SIG-M5 (cell line): ENCODE measurements at regions not wholly inside any gene's neighbourhood (a gene's known extent, or its start where the extent isn't known, plus 50 kb on each side); places are given as distances from the start of the nearest gene placed in this dataset.

Experiments
- DNase-seq: peaks from one replicate; lab custom pipeline; 2025; lab: John Stamatoyannopoulos, UW

DNA sequence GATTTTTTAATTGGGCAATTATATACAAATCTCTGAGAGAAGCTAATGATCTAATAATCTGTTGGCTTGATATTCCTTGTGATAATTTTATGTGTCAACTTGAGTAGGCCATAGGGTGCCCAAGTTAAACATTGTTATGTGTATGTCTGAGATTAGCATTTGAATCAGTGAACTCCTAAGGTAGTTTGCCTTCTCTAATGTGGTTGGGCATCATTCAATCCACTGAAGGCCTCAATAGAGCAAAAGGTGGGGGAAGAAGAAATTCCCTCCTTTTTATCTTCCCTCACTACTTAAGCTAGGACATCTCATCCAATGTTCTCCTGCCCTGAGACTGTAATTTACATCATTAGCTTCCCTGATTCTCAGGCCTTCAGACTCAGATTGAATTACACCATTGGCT lies 394.5 kb downstream of the LMO4 start:
- no peak for DNase-seq

GRCh38 chr1:87728169-87728568 lies 399.5 kb downstream of the LMO4 start:
- DNase-seq, result no peak

DNA sequence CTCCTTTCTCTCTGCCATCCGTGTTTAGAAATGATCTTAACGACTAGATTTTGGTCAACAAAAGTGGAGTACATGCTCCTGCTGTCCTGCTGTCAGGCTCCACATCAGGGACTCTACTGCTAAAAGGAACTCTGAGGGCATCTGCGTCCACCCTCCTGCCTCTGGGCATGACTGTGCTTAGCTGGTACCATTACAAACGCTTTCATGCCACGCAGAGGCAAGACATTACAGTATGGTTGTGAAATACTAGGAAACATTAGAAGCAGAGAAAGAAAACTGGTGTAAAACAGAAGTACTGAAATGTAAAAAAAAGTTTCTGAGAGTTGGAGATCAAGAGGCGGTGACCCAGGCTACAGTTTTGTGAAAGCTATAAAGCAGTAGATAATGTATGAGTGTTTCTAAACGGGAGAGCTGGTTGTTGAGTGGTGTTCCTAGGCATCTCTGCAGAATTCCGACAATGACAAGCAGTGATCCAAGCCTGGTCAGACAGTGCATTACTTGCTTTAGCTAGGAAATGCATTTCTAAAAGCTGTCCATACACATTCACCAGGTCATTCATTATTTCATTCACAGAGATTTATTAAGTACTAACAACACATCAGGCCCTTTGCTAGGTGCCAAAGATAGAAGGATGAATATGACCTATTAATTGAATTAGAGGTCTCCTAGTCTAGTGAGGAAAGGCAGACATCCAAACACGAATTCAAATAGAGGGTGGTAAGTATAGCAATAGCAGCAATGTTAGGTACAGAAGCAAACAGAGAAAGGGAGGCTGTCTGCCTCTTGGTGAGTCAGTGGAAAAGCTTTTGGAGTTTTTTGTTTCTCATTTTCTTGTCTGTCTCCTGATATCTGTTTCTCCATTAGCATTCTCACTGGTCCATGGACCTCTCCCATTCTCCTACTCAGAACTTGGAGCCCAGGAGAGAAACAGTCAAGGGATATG lies 401.9 kb downstream of the LMO4 start:
- DNase-seq, result no peak

GRCh38 chr1:87733386-87733785 lies 404.7 kb downstream of the LMO4 start:
- no peak for DNase-seq

- no peak for DNase-seq
These were observed 407.1 kb downstream of the LMO4 start for GRCh38 chr1:87735750-87736149.

GRCh38 chr1:87739141-87739540 lies 410.5 kb downstream of the LMO4 start:
- DNase-seq, result no peak

DNA sequence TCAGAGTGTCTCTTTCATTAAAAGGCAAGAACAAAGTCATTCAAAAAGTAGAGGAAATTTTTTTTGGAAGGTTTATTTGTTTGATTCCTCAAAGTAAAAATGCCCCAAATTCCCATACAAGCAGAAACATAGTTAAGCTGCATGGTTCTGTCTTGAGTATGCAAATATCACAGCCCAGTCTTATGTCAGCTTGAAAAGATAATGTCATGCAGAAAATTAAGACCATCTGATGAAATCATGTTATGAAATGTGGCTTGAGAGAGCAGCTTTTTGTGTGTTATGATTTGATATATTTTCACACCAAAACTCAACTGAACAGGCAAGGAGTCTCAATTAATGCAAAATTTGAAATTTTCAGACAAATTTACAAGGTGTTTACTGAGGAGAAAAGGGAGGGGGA lies 411.0 kb downstream of the LMO4 start:
- no peak for DNase-seq

GRCh38 chr1:87743256-87743655 lies 414.6 kb downstream of the LMO4 start:
- no peak for DNase-seq

- DNase-seq, result no peak
These were observed 415.4 kb downstream of the LMO4 start for GRCh38 chr1:87744056-87744455.

GRCh38 chr1:87744763-87745162 lies 416.1 kb downstream of the LMO4 start:
- no peak for DNase-seq

GRCh38 chr1:87753366-87753765 lies 424.7 kb downstream of the LMO4 start:
- no peak for DNase-seq

- DNase-seq, result no peak
These were observed 425.5 kb downstream of the LMO4 start for GRCh38 chr1:87754139-87754538.

DNA sequence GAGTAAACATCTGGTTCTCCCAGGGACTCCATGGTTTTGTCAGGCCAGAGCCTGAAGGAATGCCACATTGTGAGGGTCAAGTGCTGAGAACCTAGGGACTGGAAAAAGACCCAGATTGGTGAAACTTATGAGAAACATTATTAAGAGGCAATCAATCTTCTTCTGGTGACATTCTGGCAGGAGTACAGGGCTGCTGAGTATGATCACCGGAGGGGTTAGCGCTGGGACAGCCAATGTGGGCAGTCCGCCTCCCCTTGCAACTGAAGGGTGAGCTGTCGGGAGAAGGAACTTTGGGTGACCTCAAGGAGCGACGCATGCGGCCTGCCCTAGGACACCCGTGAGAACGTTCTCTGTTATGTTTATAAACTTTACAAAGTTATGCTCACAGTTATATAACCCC lies 429.0 kb downstream of the LMO4 start:
- DNase-seq, result no peak

DNA sequence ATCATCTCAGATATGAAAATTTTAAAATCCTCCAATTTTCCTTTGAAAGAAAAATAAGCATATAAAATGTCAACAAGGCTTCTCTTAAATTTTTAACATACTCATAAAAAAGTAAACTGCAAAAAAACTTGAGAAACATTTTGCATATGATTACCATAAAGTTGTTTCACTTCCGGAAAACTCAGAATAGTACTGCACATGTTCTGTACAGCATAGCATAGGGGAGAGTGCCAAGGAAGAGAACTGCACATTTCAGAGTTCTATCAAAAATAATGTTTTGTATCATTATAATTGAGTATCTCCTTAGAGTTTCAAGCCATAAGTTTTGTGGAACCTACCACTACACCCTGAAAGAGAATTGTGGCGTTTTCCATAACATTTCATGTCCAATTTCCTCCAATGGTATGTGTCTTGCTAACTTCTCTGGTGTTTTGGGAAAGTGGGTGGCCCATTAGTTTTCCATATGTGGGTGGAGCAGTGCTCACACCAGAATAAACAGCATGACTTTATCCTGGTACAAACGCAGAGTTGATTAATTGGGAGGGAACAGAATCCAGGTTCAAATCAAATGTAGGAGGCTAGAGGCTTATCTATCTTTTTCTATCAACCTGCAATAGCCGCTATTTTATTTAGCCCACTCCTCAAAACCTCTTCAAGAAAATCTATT lies 430.9 kb downstream of the LMO4 start:
- no peak for DNase-seq

DNA sequence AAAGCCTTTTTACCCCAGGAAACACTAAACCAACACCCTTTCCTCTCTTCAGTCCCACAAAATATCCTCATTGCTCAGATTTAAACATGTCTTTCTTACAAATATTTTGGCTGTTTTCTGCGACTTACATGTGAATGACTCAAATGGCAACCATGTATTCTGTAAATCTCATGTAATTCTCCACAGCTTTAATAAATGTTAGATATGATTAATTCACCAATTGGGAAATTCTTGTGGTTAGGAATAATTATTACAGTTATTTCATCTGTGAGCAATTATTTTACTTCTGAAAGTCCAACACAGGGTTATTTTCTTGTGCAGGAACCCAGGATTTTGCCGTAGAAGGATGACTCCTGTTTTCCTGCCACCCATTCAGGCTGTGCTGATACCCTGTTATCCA lies 431.5 kb downstream of the LMO4 start:
- no peak for DNase-seq

DNA sequence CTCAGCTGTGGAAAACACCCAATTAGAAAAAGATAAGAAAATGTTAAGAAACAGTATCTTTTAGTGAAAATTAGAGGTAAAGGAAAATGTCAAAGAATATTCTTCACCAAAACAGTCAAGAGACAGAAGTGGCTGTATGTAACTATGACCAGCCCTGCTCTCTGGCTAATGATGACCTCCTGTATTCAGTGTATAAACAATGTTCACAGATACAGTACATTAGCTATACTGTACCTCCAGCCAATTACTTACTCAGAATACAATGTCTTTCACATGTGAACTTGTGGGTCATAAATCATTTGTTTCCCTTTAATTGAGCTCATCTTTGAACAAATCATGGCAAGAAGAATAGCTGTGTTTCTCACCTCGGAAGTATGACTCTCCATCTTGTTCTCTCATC lies 432.0 kb downstream of the LMO4 start:
- no peak for DNase-seq

GRCh38 chr1:87763483-87763882 lies 434.8 kb downstream of the LMO4 start:
- DNase-seq, result no peak

- DNase-seq, result no peak
These were observed 436.5 kb downstream of the LMO4 start for GRCh38 chr1:87765057-87765680.

GRCh38 chr1:87765681-87766070 lies 437.0 kb downstream of the LMO4 start:
- DNase-seq, result no peak

DNA sequence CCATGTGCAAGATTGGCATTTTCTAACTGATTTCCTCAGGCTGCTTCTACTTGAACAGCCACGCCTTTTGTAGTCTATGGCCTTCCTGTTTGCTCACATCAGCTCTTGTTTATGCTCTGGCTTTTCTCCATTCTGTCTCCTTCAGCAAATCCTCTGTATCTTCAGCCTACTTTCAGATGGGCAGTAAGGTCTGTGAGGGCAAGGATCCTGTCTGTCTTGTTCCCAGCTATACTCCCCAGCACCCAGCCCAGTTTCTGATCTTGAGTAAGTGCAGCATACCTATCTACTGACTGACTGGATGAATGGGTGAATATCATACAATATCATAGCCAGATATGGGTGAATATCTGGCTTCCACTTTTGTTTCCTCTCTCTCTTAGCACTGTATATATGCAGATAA lies 438.1 kb downstream of the LMO4 start:
- no peak for DNase-seq

DNA sequence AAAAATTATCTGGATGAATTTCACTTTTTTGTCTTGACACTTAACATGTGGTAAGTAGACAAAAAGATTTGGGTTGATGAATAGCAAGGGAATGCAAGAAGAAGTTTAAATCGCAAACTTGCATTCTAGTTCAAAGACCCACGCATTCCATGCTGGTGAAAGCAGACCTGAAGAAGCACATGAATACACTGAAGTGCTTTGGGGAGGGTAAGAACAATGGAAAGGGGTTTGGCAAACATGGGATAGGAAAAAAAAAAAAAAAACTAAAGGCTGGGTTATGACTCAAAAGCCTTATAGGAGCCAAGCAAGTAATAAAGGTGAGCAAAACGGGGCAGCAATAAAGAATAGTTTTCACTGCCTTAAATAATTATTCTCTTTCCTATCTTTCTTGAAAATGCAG lies 450.2 kb downstream of the LMO4 start:
- no peak for DNase-seq

- no peak for DNase-seq
These were observed 452.9 kb downstream of the LMO4 start for GRCh38 chr1:87781554-87781953.

- no peak for DNase-seq
These were observed 454.6 kb downstream of the LMO4 start for GRCh38 chr1:87783315-87783714.
